RCC 7860 (cell line): ENCODE measurements at regions not wholly inside any gene's neighbourhood (a gene's known extent, or its start where the extent isn't known, plus 50 kb on each side); places are given as distances from the start of the nearest gene placed in this dataset.
"Not testable (repeated sequence)": the region's sequence is repeated elsewhere in the genome, so short reads cannot be mapped to it uniquely, and the experiment has no call there.

Experiments used
- DNase-seq: peaks from one replicate; pipeline ENCODE4 v3.0.0-alpha.2; 2015; ENCODE audit warnings: low spot score
- FAIRE-seq: peaks from 2 replicates; lab custom pipeline; 2012; peaks lifted over from hg19 to GRCh38; lab: Jason Lieb, UNC

DNA sequence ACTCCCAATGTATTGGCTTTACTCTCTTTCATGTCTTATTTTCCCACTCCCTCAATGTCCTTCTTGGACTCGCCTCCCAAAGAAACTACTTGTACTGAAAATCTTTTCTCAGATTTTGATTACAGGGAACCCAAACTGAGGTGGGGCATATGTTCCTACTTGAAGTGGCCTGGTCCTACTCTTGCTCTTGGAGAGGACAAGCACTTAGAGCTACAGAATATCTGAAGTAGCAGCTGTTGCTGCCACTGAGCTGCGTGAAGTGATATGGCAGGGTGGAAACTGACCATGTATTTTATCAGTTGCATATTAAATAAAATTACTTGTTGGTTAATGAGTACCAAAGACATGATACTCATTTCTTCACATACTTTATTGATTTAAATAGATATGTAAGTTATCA lies 129.5 kb downstream of the TSEN15 start:
- FAIRE-seq (no peak), DNase-seq (no peak)

DNA sequence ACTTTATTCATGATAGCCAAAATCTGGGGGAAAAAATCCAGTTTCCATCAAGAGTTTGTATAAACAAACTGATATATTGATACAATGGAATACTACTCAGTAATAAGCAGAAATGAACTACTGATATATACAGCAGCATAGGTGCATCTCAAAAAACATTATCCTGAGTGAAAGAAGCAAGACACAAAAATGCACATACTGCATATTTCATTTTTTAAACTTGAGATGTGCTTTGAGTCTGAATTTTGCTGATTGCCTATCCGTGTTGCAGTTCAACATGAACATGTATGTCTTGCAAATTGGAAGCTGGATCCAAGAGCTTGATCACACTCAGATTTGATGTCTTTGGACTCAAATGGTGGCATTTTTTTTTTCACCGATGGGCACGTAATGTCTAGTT lies 132.4 kb downstream of the TSEN15 start:
- FAIRE-seq (no peak), DNase-seq (no peak)

DNA sequence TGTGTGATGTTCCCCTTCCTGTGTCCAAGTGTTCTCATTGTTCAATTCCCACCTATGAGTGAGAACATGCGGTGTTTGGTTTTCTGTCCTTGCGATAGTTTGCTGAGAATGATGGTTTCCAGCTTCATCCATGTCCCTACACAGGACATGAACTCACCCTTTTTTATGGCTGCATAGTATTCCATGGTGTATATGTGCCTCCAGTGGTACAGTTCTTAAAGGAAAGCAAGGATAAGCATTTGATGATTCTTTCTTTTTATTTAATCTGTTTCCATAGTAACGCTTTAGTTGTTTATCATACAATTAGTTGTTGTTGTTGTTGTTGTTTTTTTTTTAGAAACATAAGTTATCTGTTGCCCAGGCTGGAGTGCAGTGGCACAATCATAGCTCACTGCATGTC lies 133.1 kb downstream of the TSEN15 start:
- DNase-seq, FAIRE-seq: not testable (repeated sequence)

DNA sequence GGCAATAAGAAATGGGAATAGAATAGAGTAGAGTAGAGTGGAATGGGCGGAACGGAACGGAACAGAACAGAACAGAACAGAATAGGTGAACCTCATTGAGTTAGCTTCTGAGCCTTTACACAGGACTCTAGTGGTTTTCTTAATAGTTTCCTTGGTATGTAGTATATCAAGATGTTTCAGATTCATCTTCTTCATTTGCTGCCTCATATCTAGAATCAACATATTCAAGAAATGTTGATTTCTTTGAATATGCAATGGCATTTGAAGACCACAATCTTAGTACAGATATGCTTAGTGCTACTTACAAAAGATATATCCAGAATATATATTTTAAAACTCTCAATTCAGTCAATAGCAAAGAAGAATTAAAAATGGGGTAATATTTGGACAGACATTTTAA lies 133.8 kb downstream of the TSEN15 start:
- DNase-seq (no peak), FAIRE-seq (no peak)

DNA sequence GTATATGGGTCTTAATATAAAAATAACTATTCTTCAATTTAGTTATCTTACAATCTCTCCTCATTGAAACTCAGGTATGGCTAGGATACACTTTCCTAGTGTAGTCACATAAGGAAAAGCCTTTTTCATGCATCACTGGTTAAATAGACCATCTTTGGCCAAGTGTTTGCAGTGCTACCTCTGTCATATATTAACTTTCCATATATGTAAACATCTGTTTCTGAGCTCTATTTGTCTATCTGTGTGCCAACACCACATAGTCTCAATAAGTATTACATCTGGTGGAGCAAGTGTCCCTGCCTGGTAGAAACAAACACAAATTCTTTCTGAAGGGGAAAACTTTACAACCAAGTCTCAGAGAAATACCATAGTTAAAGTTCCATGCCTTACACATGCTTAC lies 134.6 kb downstream of the TSEN15 start:
- DNase-seq (no peak), FAIRE-seq (no peak)

DNA sequence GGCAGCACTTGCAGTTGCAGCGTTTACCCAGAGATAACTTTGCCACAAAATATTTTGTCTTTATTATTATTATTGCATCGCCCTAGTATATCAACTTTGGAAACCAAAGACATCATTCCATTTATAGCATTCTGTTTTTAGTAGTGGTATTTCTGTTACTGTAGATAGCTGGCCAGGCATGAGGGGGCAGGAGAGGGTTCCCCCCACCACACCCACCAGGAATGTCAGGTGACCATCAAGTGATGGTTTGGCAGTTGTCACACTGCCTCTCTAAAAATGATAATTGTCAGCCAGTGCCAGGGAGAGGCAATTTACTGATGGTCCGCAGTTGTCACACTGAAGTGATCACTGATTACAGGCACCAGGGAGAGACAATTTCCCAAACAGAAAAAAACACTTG lies 135.6 kb downstream of the TSEN15 start:
- DNase-seq (no peak), FAIRE-seq (no peak)

DNA sequence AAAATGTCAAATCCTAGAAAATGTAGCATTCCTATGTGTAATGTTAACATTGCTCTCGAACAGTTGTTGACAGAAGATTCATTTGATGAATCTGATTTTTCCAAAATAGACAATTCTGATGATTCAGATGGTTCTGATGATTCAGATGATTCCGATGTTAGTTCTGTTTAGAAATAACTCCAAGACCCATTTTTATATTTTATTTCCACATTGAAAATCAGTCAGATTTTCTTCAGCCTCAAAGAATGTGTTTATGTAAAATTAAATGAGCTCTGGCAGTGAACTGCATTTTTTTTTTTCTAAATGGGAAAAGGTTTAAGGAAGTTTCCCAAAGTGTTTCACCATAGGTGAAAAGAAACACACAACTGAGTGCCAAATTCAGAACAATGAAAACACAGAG lies 136.5 kb downstream of the TSEN15 start:
- FAIRE-seq (no peak), DNase-seq (no peak)

DNA sequence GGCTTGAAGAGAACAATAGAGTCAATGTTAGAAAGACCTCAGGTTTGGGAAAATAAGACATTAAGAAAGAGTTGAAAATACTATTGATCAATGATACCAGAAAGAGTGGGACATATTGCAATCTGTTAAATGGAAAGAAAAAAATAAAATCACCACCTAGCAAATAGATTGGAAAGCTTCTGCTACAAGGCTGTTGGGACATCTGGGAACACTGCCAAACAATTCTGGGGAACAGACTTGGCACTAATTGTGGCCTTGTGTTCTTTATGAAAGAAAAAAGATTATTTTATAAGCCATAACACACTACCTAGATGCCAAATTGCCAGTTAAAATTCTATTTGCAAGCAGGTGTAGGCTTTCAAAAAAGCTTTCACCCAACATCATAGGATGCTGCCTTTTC lies 137.8 kb downstream of the TSEN15 start:
- DNase-seq (no peak), FAIRE-seq (no peak)

DNA sequence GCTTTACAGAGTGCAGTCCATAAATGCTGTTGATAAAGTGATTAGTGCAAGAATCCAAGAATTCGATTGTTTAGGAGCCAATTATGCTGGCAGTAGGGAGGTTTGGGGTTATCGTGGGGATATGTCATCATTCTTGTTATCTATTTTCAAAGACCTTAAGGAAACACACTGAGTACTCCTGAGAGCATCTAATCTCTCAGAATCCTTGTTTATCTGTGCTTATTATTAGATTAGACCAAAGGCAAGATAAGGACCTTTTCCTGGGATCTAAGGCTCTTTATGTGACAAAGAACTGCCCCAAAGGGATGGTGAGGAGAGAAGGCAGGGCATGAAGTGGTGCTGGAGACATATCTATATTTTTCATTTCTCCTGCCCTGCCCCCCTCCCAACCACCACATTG lies 139.1 kb downstream of the TSEN15 start:
- DNase-seq = no peak

DNA sequence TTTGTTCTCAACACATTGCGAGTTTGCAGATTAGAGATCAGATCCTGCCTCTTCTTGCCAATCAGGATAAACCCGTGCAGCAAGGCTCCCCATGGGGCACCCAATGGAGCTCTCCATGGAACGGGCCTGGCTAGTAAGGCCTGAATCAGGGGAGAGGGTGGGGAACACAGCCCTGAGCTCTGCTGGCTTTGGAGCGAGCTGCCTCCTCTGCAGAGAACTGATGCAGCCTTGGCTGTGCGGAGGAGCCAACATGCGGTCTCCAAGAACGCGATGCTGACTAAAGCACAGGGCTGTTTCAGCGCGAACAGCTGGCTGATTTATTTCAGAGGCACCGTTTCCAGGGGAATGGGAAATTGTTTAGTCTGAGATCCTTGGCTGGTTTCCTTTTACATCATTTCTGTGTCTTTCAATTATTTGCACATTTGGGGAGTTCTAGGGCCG lies 139.7 kb downstream of the TSEN15 start:
- FAIRE-seq (no peak), DNase-seq (no peak)

More for the DNA sequence above, 139.1 kb downstream of the TSEN15 start:
- no peak for FAIRE-seq

DNA sequence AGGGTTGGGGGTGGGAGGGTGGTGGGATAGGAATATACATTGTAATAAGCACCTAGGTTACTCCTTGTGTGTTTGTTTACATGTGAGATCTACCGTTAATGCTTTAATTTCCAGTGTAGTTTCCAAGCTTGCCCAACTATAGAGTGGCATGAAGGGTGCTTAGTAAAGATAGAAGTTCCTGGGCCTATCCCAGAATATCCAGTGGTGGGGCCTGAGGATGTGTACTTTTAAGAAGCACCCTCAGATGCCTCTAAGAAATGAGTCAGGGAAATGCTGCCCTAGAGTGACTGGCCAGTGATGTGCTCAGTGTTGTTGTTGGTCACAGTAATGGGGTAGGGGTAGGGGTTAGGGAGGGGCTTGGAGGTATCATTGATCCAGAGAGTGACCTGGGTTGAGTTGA lies 141.3 kb downstream of the TSEN15 start:
- FAIRE-seq (no peak), DNase-seq (no peak)

DNA sequence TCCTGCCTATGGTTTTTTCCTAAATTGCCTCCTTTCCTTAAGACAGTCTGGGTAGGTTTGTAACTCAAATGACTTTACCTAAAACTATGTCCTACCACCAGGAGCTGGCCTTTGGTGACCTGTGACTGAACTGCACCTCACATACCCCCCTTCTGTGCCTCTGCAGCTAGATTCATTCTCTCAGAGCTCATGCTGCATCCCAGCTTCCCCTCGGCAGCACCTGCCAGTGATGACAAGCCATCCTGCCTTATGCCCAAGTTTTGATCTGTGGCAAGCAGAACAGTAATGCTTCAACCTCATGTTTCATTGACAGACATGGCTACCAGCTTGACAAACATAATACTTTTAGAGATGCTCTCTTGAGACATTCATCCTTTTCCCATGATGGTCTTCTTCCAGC lies 141.9 kb downstream of the TSEN15 start:
- FAIRE-seq (no peak), DNase-seq (no peak)

DNA sequence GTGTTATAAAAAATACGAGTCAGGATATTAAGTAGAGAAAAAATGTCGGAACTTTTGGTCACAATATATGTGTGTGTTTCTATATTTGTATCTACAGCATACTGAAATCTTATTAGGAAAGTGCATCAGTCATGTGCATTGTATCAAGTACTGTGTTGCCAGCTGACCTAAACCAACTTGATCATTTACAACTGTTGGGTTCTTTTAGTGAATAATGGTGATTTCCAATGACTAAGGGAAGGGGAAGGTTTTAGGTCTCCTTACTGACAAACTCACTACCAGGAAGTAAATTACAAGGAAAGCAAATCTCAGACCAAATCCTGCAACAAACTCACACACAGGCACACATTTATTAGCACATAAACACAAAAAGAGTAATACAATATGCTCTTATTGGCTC lies 142.7 kb downstream of the TSEN15 start:
- DNase-seq (no peak), FAIRE-seq (no peak)

DNA sequence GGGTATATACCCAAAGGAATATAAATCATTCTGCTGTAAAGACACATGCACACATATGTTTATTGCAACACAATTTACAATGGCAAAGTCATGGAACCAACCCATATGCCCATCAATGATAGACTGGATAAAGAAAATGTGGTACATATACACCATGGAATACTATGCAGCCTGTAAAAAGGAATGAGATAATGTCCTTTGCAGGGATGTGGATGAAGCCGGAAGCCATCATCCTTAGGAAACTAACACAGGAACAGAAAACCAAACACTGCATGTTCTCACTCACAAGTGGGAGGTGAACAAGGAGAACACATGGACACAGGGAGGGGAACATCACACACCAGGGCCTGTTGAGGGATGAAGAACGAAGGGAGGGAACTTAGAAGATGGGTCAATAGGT lies 144.2 kb downstream of the TSEN15 start:
- not testable (repeated sequence) for FAIRE-seq

DNA sequence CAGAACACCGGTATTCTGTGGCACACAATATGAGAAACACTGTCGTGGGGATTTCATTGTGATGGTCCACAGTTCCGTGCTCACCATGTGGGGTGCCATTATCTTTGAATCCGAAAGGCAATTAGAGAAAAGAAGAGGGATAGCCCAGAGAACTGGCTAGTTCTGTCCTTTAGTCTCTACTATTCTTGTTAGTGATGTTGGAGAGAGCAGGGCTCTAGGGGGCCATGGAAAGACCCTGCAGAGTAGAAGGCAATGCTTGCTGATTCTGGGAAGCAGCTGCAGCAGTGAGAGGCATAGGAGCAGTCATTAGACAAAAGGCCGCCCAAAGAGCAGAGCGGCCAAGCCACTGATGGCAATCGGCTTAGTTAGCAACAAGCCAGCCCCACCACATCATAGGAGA lies 146.3 kb downstream of the TSEN15 start:
- DNase-seq (no peak), FAIRE-seq (no peak)

More for the DNA sequence above, 144.2 kb downstream of the TSEN15 start:
- DNase-seq = not testable (repeated sequence)

DNA sequence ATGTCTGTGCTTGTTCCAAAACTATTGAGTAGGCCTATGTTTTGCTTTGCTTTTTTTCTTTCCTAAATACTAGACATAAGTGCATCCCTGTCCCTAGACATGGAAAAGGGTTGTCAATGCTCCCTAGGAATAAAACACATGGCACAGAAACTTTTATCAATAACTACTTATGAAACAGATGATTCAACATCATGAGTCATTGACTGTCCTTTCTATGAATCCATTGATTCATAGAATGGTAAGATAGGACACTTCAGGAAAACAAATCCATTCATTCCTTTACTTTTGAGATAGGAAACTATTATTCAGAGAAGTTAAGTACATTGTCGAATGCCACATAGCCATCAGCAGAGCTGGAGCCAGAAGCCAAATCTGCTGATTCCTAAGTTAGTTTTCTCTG lies 147.5 kb downstream of the TSEN15 start:
- DNase-seq (no peak), FAIRE-seq (no peak)

DNA sequence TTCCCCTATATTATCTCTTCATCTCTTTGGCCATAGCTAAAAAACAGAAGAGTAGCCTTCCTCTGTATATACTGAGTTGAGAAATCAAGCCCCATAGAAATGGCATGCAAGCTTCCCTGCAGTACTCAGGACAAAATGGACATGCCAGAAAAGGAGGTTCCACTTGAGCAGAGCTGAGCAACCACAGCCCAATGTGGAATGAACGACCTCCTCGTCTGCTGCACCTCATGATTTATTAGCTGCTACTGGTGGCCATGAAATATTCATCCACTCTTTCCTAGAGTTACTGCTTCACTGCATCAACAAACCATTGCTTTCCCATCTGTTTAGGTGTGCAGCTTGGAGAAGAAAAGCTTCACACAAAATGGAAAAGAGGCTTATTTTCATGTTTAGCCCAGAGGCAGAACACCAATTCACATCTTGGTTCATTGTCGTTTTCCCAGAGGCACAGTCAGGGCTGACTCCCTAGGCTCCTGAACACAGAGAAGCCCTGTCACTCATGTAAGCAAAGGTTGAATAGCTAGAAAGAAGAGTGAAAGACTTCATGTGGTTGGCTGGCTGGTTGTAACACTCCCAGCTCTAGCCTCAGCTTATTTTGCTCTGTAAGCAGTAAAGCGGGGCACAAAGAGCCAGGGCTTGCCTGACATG lies 148.0 kb downstream of the TSEN15 start:
- DNase-seq (peak; percentile 28), FAIRE-seq (peak; percentile 68)

DNA sequence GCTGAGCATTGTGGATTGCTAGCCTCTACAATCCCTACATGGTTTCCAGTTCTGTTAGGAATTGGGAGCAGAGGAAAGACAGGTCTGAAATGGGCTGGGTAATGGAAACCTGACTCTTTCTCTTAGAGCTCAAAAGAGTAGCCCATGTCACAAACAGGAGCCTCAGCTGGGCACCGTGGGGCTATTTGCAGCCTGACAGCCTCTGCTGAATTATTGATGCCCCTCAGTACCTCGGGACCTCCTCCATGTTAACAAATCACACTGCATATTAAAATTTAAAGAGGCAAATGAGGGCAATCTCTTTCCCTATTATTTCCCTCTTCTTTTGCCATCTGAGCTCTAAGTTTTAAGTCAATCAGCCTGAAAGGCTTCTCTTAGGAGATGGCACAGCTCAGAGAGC lies 157.1 kb downstream of the TSEN15 start:
- DNase-seq (no peak), FAIRE-seq (no peak)

DNA sequence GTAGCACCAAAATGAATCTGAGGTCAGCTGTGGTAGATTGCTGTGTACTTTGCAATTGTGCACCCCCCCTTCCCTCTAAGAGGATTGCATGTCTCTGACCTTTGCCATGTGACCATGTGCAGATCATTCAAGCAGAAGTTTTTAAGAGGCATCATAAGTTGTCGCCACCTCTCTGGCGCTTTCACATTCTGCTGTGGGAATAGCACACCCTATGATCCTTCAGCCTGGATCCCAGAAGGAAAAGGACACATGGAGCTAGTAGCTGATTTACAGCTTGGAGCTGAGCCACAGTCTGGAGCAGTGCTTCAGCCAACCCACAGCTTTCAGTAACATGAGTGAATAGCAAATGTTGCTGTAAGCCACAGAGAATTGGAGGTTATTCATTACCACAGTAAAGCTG lies 158.5 kb downstream of the TSEN15 start:
- FAIRE-seq (peak; percentile 98), DNase-seq (peak; percentile 87)

DNA sequence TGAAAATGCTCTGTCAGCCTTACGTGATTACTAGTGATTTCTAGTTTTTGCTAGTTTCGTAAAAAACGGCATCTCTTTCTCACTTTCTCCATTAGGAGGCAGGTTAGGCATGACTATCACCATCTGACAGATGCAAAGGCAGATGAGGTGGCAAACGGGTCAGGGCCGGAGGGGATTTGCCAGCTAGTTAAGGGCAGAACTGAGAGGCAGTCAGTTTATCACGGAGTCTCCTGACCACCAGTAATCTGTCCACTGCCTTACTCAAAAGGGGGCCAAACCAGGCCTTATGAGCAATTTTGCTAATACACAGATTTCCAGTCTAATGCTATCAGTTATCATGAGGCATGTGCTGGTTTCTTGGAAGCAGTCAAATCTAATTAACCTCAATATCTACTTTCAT lies 159.3 kb downstream of the TSEN15 start:
- DNase-seq (no peak), FAIRE-seq (no peak)

DNA sequence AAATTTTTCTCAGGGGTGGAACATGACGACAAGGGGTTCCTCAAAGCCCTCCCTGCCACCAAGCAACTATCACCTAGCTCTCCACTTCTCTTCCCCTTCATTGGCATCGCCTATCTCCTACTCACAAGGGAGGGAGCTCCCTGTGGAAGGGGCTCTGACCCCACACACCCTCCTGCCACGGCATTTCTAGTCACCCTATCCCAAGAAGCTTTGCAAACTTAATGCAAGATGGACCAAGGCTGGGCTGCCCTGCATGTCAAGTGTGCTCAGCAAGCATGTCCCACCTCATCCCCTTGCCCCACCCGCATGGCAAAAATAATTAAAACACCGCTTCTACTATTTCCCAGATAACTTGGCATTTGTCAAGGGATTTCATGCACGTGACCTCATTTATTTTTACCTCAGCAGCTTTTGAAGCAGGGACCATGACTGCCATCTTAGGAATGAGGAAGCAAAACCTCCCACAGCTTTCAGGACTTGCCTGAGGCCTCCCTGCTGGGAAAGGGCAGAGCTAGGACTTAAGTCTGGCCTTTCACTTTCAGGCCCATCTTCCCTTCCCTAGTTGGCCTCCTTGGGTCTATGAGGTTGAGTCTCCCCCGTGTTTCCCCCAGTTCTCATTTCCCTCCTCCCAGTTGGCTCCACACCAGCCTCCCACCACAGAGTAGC lies 161.3 kb downstream of the TSEN15 start:
- FAIRE-seq (peak; percentile 75), DNase-seq (peak; percentile 61)

DNA sequence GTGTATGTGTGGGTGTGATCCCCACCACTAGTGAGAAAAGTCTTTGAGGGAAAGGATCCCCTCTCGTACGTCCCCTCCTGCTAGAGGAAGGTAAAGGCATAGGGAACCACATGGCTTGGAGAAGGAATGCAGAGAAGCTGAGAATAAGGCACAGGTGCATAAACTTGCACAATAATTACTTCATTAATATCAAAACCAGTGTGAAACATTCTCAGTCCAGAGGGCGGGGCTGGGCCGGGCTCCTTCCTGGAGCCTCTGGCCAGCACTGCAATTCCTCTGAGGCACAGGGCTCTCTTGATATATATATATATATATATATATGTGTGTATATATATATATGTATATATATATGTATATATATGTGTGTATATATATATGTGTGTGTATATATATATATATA lies 162.6 kb downstream of the TSEN15 start:
- DNase-seq = no peak
- FAIRE-seq = no peak
